ENCODE measurements at regions not wholly inside any gene's neighbourhood (a gene's known extent, or its start where the extent isn't known, plus 50 kb on each side); places are given as distances from the start of the nearest gene placed in this dataset.
"Not testable (repeated sequence)": the region's sequence is repeated elsewhere in the genome, so short reads cannot be mapped to it uniquely, and the experiment has no call there.

DNA sequence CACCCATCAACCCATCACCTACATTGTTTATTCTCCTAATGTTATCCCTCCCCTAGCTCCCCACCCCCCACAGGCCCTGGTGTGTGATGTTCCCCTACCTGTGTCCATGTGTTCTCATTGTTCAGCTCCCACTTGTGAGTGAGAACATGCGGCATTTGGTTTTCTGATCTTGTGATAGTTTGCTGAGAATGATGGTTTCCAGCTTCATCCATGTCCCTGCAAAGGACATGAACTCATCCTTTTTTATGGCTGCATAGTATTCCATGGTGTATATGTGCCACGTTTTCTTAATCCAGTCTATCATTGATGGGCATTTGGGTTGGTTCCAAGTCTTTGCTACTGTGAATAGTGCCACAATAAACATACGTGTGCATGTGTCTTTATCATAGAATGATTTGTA is 118.1 kb upstream of the IER5L start:
- not testable (repeated sequence) for DNase-seq

DNA sequence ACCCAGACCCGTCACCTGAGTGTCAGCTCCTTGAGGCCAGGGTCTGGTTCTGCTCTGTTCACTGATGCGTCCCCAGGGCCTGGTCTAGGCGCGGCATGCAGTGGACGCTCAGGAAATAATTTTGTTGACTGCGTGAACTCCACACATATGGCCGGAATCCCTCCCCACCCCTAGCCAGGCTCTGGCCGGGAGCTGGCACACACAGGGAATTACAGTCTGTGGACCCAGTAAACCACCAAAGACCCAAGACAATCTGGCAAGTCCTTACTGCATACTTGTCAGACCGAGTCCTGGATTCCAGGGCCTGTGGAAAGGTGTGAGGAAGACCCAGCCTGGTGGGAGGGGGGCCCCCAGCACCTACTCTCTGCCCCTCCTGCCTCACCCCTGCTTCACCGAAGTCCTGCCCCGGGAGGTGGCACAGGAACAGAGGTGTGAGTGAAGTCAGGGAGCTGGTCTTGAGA is 113.0 kb upstream of the IER5L start:
- no peak for DNase-seq

DNA sequence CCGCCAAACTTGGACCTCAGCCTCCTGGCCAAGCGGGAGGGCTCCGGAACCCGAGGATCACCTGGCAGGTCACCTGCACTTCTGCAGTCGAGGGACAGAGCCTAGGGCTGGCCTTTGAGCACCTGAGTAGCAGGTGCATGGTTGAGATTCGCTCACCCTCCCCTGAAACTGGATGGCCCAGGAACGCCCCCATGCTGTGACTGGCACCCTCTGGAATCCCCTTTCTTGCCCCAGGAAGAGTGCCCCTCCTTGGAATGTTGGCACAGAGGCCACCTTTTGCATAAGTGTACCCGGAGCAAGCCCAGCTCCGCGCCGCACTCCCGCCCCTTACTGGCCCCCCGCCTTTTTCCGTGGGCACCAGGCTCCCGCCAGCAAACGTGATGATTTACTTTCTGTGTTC is 112.5 kb upstream of the IER5L start:
- no peak for DNase-seq

DNA sequence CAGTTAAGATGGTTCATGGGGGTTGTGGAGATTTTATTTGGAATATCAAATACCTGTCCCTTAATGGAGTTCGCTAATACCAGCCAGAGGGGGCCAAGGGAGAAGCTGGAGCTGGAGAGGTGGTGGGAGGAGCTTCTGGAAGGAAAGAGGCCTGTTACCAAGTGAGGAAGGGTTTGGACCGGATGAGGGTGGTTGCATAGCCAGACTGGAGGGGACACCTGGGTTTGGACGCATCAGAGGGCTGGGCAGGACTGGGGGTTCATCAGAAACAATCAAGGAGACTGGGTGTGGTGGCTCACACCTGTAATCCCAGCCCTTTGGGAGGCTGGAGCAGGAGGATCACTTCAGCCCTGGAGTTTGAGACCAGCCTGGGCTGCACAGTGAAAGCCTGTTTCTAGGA is 111.8 kb upstream of the IER5L start:
- no peak for DNase-seq

DNA sequence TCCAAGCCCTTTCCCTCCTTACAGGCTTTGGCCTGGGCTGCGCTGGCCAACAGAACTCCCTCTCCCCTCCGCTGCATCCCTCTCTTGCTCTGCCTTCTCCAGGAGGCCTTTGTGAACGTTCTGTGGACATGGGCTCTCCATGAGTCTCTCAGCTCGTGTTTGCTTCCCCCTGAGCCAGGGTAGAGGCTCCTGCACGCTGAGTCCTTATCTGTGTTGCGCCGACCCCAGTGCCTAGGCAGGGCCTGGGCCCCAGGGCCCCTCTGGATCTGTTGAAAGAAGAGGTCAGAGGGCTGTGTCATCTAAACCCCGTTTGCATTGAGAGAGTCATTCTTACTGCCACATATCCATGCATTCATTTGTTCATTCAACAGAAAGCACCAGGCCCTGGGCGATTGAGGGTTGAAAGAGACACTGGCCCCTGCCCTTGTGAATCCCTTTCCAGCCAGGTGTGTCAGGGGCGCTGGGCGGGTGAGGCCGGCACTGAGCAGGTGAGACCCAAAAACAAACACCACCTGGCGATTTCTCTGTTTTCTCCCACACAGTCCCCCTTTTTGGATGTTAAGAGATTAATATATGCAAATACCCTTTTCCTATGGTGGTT is 111.2 kb upstream of the IER5L start:
- no peak for DNase-seq

DNA sequence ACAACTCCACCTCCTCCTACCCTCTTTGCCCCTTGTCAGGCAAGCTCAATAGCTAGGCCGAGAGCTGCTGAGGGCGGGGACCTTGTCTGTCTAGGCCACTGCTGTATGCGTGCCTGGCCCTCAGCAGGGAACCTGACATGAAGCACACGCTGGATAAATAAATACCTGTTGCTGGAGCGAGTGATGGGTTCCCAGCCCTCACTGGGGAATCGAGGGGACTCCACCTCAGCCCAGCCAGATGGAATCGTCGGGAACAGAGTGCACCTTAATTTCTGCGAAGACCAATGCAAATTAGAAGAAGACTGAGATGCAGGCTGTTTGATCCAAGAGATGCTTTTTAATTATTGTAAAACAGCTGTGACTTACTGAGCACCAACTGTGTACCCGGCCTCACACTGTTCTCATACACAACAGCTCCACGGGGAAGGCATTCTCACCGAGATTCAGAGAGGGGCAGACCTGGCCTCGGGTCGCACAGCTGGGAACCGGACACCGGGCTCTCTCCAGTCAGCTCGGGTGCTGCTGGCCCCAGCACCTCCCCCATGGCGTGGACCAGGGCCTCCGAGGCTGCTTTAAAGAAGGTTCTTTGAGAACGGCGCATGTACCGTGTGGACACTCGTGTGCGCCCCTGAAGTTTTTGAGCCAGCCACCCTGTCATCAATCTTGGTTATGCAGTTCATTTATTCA is 109.7 kb upstream of the IER5L start:
- no peak for DNase-seq

DNA sequence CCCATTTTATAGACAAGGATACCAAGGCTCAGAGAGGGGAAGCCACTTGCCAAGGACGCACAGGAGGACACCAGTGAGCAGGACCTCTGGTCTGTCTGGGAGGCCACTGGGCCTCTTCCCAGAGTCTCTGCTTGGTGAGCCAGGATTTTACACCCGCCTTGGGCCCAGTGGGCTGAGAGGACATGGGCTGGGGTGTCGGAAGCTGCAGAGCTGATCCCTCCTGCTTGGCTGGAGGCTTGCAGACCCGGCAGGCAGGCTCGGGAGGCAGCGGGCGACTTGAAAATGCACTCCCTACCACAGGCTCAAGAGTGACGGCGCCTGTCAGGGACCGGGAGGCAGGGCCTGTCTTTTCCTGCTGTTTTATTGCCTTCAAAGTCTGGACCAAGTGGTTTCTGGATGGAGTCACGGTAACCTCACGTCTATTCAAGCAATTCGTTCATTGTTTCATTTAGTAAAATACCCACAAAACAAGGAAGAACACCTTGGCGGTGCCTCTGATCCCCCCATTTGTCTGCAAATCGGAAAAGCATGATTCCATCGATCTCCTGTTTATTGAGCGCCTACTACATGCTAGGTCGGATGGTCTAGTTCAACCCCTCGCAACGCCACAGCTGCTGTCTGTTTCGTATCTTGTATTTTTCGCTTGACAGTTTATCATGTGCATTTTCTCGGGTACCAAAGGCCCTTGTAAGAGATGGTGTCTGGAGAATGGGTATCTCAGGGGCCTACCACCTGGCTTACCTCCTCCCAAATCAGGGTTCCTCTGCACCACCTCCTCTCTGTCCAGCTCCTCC is 108.1 kb upstream of the IER5L start:
- DNase-seq, result no peak

DNA sequence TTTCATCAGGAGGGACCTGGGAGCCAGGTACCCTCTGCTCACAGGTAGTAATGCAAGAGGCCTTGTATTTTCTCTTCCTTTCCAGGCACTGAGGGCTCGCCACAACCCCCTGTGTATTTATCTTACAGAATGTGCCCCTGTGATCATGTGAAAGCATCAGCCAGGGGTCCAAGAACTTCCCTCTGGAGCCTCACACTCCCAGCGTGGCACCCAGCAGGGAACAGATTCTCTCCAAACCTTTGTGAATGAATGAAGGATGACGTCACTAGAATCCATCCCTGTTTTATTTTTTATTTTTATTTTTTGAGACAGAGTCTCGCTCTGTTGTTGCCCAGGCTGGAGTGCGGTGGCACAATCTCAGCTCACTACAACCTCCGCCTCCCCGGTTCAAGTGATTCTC is 107.3 kb upstream of the IER5L start:
- DNase-seq, result no peak

DNA sequence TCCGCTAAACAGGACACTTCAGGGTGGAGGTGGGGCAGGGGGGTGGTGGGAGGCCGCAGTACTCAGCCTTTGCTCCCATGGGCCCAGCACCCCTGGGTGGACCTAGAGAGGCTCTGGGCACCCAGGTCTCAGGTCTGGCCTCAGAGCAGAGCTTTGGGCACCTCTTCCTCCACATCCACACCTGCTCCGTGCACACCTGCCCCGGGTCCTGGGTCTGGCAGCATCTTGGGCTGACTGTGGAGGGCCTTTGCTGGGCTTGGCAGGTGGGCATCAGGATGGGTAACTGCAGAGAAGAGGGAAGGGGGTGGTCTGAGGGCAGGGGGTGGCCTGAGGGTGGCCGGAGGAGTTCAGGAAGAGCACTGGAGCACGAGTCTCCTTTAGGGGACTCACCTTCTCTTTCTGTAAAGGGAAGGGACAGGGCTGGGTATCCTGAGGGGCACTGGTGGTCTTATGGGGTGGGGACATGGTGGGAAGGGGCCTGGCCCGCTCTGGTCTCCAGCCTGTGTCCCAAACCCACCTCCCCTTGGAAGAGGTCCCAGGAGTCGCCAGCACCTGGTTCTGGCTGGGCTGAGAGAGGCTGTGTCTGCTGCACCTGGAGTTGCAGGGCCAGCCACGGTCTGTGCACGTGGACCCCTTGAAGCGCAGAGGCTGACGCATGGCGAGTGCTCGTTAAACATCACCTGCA is 106.7 kb upstream of the IER5L start:
- DNase-seq, result no peak

DNA sequence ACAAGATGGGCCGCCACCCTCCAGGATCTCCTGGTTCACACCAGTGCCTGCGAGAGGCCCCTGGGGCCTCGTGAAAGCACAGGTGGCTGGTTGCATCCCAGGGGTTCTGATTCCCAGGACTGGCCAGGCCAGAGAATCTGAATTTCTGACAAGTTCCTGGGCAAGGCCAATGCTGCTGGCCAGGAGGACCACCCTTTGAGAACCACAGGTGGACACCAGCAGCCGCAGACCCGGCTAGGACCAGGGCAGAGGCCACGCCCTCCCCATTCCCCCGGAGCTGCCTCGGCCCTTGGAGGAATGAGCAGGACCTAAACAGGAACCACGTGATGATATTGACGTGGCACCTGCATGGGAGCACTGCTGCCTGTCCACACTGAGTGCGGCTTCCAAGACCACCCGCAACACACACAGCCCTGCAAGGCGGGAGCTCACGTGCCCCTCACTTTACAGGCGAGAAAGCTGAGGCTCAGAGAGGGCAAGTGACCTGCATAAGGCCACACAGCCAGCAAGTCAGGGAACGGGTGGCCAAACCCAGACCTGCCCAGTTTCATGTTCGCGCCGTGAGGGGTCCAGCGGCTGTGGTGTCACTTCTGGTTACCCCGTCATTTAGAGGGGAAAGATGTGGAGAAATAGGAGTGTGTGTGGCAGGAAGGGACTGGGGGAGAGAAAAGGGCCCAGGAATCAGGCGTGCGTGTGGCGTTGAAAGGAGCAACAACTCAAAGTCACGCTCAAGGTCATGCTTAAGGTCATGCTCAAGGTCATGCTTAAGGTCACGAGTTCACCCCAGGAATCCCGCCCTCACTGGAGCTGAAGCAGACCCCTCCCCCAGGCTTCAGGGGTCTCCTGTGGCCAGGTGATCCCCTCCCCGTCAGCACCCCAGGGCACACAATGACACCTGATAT is 105.9 kb upstream of the IER5L start:
- no peak for DNase-seq

DNA sequence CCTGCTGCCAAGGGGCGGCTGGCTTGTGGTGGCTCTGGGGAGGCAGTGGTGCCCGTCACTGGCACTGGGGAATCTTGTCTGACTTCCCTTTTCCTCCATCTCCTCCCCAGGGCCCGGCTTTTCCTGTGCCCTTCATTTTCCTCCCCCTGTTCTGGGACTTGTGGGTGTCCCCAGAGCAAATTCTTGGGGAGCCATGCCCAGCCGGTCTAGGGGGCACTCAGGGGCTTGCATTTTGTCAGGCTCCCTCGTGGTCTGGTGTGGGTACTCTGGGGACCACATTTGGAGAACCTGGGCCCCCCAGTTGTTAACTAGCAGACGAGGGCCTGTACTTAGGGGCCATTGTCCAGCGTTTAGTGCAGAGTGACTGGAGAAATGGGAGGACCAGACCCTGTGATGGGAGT is 105.2 kb upstream of the IER5L start:
- DNase-seq, result no peak

DNA sequence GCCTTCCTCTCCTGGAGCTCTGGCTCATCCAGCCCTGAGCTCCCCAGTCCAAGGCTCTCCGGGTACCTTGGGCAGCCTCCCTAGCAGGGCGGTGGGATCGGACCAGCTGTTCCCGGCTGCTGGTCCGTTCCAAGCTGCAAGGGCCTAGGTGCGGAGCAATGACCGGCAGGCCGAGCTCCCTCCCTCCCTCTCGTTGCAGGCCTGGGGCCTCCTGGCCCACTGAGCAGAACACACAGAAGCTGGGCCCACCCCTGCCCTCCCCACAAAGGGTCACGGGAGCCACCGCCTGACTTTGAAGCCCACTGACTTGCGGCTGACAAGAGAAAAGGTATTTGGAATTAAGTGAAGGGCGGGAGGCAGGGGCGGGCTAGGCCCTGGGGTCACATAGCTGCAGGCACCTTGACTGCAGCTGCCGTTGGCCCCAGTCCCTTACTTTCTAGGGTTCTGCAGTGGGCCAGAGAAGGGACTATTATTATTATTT is 104.7 kb upstream of the IER5L start:
- no peak for DNase-seq

DNA sequence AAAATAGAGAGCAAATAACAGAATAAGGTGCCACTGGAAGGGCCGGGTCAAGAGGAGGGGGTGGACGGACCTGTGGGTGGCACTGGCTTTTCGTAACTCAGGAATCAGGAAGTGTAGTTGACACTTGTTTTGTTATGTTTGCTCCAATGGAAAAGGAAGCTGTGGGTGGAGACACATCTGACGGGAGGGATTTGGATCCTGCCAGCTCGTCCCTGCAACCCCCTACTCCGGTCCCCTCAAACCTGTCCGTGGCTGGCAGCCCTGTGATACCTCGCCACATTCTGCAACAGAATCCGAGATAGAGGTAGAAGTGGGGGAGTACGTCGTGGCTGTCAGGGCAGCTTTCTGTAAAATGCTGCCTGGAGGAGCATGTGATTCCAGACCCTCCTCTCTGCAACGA is 104.2 kb upstream of the IER5L start:
- DNase-seq, result no peak

DNA sequence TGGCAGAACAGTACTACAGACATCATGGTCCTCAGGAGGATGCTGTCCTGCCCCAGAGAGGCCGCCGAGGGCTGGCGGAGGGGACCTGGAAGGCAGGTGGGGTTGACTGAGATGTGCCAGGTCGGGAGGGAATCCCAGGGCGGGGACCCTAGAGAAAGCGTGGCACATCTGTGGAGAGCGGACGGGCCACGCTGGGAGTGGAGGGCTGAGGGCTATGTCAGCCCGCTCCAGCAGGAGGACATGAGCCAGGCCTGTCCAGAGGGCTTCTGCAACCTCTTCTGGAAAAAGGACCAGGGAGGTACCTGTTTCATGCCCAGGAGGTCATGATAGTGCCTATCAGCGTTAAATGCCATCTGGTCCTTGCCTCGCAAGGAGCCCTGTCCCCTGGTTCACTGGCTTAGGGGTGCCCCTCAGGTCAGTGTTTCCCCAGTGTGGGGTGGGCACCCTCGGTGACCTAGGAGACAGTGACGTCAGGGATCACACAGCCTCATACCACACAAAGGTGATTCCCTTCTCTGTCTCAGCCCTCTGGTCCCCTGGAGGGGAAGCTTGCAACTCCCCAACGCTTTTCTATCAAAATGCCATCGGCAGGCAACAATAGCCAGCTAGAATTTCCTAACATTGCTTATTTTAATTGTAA is 103.6 kb upstream of the IER5L start:
- DNase-seq, result no peak

DNA sequence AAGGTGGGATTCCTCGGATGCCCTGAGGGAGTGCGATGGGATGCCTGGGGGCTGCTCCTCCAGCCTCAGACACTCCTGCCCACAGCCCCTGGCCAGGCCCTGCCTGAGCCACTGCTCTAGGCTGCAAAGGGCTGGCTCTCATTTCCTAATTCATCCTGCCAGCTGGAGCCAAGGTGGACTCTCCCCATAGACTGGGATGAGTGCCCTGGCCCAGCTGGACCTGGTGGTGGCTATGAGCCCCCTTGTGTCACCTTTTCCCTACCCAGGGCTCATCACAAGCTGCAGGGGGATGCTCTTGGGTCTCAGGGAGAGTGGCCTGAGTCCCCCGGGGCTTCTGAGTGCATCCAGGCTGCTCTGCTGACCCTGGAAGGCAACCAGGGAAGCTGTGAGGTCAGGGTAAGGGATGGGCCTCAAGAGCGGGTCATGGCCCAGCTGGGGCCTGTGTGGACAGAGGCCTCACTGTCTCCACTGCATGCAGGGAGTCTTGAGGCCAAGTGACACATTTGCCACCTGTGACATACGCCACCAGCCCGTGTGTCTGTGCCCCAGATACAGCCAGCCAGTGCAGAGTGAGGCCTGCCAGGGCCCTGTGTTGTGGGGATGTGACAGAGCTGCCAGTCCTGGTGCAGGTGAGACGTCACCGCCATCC is 102.7 kb upstream of the IER5L start:
- DNase-seq, result no peak

DNA sequence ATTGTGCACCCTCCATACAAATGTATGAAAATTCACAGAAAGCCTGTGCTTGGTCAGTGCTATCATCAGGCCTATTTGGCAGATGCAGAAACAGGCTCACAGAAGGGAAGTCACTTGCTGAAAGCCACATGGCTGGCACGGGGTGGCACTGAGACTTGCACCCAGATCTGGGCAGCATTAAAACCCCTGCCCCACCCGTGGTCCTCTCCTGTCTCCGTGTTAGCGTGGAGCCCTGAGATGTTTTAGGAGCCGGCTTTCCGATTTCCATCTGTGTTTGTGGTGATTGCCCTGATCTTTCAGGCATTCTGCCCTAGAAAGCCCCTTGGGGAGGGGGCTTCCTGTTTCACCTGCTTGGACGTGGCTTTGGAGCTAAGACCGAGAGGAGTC is 102.2 kb upstream of the IER5L start:
- no peak for DNase-seq

DNA sequence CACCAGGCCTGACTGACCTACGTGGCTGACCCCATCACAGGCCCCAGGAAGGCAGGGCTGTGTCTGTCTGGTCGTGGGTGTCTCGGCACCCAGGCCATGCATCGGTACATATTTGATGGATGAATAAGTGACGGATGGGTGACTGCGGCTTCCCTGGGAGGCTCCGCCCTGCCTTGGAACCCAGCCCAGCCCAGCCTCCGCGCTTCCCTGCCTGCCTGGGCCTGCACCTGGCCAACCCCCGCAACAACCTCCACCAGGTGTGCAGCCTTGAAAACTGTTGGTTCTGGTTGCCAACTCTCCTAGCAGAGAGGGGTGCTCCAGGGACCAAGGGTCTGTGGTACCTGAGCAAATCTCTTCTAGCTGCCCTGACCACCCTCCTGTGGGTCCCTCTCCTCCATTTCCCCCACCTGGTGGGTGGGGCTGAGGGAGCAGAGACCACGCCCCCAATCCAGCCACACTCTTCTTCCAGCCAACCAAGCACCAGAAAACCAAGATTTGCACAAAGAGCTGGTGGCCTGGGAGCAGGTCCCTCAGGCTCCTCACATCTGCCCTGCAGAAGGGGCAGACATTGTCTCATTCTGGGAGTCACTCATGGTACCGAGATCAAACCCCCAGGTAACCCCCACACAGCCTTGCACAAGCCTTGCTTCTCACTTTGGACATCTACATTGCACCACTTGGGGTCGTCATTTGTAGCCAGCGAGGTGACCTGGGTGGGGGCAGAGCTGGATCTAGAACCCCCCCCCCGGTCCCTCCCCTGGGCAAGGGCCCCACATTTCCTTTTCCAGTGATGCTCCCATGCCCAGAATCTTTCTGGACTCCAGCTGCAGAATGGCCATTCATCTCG is 100.6 kb upstream of the IER5L start:
- DNase-seq, result no peak

DNA sequence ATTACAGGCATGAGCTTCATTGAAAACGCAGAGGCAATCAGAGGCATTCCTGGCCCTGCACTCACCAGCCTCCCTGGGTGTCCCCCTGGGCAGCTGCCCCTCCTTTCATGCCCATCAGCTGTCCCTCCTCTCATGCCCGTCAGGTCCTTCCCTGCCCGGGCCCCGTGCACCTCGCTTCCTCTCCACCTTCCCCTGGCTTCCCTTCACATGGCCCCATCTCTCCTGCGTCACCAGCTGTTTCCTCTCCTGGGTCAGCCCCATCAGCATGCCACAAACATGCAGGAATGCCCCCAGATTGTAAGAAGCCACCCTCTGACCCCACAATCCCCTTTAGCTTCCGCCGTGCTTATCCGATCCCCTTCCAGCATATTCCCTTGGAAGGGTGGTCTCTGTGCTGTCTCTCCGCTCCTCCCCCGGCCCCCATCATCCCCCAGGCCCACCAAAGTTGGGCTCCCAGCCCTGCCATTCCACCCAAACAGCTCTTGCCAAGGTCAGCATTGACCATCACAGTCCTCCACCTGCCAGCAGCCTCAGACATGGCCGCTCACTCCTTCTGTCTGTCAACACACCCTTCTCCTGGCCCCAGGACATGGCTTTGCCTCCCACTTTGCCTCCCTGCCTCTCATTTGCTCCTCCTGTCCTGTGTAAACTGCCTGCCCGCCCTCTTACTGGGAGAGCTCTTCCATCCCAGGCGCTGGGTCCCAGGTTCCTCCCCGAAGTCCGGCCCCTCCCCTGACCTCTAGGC is 98.6 kb upstream of the IER5L start:
- no peak for DNase-seq

DNA sequence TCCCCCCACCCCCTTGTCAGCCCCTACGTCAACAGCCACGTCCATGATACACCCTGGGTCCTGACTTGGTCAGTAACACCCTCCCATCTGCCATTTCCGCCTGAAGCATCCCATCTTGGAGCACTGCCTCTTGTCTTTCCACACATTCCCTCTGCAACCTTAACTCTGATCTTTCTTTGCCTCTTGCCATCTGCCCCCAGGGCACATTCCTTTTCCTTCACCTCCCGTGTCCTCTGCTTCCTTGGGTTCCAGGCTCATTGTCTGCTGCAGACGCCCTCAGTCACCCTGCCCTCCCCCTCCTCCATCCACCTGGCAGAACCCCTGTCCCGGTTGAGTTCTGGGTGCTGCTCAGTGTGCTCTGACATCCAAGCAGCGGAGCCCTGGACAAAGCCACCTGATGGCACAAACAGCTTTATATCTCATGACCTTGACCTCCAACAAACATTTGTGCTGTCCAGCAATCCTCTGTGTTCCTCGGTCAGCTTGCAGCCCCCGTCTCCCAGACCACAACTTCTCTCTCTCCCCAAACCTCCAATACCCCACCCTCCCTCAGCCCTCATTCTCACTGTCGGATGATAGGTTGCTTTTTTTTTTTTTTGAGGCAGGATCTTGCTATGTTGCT is 97.7 kb upstream of the IER5L start:
- DNase-seq, result no peak
